ENCODE measurements at regions not wholly inside any gene's neighbourhood (a gene's known extent, or its start where the extent isn't known, plus 50 kb on each side); places are given as distances from the start of the nearest gene placed in this dataset.

DNA sequence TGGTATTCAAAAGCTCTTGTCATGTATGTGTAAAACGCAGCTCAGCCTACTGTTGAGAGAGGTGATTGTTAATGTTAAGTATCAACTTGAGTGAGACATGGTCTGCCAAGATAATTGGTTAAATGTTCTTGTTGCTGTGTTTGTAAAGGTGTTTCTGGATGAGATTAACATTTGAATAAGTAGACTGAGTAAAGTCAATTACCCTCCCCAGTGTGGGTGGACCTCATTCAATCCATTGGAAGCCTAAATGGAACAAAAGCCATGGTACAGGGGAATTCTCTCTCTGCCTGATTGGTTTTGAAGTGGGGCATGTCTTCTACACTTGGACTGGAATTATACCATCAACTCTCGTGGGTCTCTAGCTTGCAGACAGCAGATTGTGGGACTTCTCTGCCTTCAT is 63.8 kb upstream of the RERGL start:
- Histone ChIP-seq H3K27ac (ENCODE audit: low read depth, low read length) (no peak overlapping the region), H3K36me3 (ENCODE audit: insufficient read depth, low read length) (no peaks in the 10 kb centered on the region), H3K79me2 (ENCODE audit: control insufficient read depth, insufficient read depth, low read length, unreplicated experiment) (no peaks in the 10 kb centered on the region), H2AFZ (ENCODE audit: low read length, unreplicated experiment) (no peak overlapping the region), H3K4me3 (ENCODE audit: low read depth, low read length) (no peak overlapping the region), H3K27me3 (ENCODE audit: insufficient read depth, low read length) (no peaks in the 10 kb centered on the region), H3K4me1 (ENCODE audit: control insufficient read depth, insufficient read depth, low read length, unreplicated experiment) (no peaks in the 10 kb centered on the region)

DNA sequence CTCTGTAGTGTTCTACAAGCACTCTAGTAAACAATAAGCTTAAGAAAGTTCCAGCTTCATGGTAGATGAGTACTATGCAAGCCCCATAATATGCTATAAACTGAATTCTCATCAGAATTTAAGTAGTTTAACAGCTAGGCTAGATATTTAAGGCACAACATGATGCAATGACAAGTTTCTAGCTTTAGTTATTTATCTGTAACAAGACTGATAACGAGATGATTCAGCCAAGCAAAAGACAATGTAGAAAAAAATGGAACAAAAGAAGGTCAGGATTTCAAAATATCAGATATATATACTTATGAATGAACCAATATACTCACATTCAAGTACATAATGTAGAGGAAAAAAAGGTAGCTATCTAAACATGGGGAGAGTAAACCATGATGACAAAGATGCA is 61.0 kb upstream of the RERGL start:
- Histone ChIP-seq H3K79me2 (ENCODE audit: control insufficient read depth, insufficient read depth, low read length, unreplicated experiment) (no peaks in the 10 kb centered on the region), H3K27me3 (ENCODE audit: insufficient read depth, low read length) (no peaks in the 10 kb centered on the region), H3K4me1 (ENCODE audit: control insufficient read depth, insufficient read depth, low read length, unreplicated experiment) (peaks cover 5% of the 10 kb centered on the region), H3K36me3 (ENCODE audit: insufficient read depth, low read length) (no peaks in the 10 kb centered on the region), H2AFZ (ENCODE audit: low read length, unreplicated experiment) (no peak overlapping the region), H3K4me3 (ENCODE audit: low read depth, low read length) (no peak overlapping the region), H3K27ac (ENCODE audit: low read depth, low read length) (no peak overlapping the region)

DNA sequence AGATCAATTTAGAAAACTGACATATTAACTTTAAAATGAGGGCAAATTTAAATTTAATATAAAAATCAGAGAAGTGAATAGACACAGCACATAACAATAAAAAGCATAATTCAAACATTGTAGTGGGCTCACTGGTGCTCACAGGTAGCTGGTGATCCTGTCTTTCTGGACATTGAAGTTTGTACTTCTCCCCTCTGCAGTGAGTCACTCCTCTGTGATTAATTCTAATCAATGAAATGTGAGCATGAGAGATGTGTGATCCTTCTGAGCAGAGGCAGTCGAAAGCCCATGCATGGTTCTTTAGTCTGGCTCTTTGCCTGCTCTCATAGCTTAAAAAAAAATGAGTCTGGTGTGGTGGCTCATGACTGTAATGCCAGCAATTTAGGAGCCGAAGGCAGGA is 59.0 kb upstream of the RERGL start:
- H3K4me3 ChIP-seq (ENCODE audit: low read depth, low read length), result no peak overlapping the region
- no peaks in the 10 kb centered on the region for H3K36me3 ChIP-seq (ENCODE audit: insufficient read depth, low read length)
- H3K27ac ChIP-seq (ENCODE audit: low read depth, low read length), result no peak overlapping the region
- no peak overlapping the region for H2AFZ ChIP-seq (ENCODE audit: low read length, unreplicated experiment)
- H3K27me3 ChIP-seq (ENCODE audit: insufficient read depth, low read length), result no peaks in the 10 kb centered on the region
- H3K4me1 ChIP-seq (ENCODE audit: control insufficient read depth, insufficient read depth, low read length, unreplicated experiment), result peaks cover 10% of the 10 kb centered on the region
- H3K79me2 ChIP-seq (ENCODE audit: control insufficient read depth, insufficient read depth, low read length, unreplicated experiment), result no peaks in the 10 kb centered on the region

DNA sequence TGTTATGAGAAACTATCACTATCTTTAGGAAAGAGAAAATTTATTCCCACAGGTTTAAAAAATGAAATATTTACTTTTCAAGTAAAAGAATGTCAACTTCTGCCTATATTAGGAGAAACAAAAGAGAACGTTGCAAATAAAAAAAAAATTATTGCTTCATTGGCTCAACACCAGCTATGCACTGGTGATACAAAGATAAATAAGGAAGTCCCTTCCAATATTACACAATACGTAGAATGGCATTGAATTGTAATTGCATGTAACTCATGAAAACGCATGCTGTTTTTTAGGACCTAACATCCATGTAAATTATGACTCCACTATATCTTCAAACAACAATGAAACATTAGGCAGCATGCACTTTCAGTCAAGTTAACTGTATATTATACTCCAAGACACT is 56.4 kb upstream of the RERGL start:
- Histone ChIP-seq H3K79me2 (ENCODE audit: control insufficient read depth, insufficient read depth, low read length, unreplicated experiment) (no peaks in the 10 kb centered on the region), H3K36me3 (ENCODE audit: insufficient read depth, low read length) (no peaks in the 10 kb centered on the region), H2AFZ (ENCODE audit: low read length, unreplicated experiment) (peak overlapping the region; percentile 42), H3K27me3 (ENCODE audit: insufficient read depth, low read length) (no peaks in the 10 kb centered on the region), H3K4me1 (ENCODE audit: control insufficient read depth, insufficient read depth, low read length, unreplicated experiment) (peaks cover 20% of the 10 kb centered on the region), H3K27ac (ENCODE audit: low read depth, low read length) (peak overlapping the region; percentile 64), H3K4me3 (ENCODE audit: low read depth, low read length) (peak overlapping the region; percentile 29; the same call in 1 of the 2 replicates)

DNA sequence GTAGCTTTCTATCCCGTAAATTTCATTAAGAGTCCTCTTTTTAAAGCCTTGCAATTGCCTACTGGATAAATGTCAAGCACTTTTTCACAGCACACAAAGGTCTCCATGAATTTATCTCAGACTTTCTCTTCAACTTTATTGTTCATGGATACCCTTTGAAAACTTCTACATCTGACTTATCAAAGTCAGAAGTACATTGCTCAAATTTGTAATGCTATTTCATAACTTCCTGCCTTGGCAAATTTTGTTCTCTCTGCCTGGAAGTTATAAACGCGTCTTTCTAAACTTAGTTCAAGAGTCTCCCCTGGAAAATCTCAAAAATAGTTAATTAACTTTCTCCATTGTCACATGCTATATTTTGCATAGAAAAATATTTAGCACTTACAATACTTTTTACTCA is 55.9 kb upstream of the RERGL start:
- peak overlapping the region; percentile 29; the same call in 1 of the 2 replicates for H3K4me3 ChIP-seq (ENCODE audit: low read depth, low read length)
- H3K4me1 ChIP-seq (ENCODE audit: control insufficient read depth, insufficient read depth, low read length, unreplicated experiment), result peaks cover 24% of the 10 kb centered on the region
- no peaks in the 10 kb centered on the region for H3K36me3 ChIP-seq (ENCODE audit: insufficient read depth, low read length)
- H3K27me3 ChIP-seq (ENCODE audit: insufficient read depth, low read length), result no peaks in the 10 kb centered on the region
- H2AFZ ChIP-seq (ENCODE audit: low read length, unreplicated experiment), result peak overlapping the region; percentile 42
- no peaks in the 10 kb centered on the region for H3K79me2 ChIP-seq (ENCODE audit: control insufficient read depth, insufficient read depth, low read length, unreplicated experiment)
- peak overlapping the region; percentile 64 for H3K27ac ChIP-seq (ENCODE audit: low read depth, low read length)

DNA sequence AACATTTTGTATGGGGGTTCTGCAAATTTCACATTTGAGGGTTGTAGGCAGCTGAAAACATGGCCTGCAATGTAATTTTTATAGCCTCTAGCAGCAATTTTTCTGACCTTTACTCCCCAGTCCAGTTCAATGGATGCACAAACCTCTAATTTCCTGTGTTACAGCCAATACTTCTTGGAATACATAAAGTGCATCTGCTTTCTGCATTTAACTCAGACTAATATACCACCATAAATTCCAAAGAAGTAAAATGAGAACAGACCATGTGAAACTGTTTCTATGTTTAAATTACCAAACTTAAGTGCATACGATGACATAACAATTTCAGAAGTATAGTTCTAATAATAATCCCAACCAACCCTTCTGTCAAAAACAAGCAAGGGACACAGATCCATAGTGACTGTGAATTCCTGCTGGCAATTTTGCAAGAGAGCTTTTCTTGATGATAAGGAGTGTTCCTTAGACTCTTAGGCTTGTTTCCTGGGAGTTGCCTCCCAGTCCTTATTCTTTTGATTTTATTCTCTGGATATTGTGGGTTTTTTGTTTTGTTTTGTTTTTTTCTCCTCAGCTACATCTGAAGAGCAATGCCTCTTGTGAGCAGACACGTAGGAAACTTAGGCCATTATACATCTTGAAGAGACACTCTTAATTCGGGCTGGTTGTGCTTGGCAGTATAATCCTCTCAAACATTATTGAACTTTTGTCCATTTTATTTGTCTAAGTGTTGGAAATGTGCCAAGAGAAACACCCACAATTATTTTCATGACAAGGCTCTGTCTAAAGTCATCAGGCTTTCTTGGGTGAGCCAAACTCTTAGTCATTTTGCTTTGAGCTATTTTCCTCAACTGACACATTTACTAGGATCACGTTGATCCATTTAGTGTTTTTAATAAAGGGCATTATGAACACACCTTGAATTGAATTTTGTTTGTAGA is 51.3 kb upstream of the RERGL start:
- Histone ChIP-seq H3K4me1 (ENCODE audit: control insufficient read depth, insufficient read depth, low read length, unreplicated experiment) (peaks cover 33% of the 10 kb centered on the region), H2AFZ (ENCODE audit: low read length, unreplicated experiment) (peak overlapping the region; percentile 39), H3K79me2 (ENCODE audit: control insufficient read depth, insufficient read depth, low read length, unreplicated experiment) (no peaks in the 10 kb centered on the region), H3K27me3 (ENCODE audit: insufficient read depth, low read length) (no peaks in the 10 kb centered on the region), H3K36me3 (ENCODE audit: insufficient read depth, low read length) (no peaks in the 10 kb centered on the region), H3K4me3 (ENCODE audit: low read depth, low read length) (peak overlapping the region; percentile 51), H3K27ac (ENCODE audit: low read depth, low read length) (peak overlapping the region; percentile 67)

DNA sequence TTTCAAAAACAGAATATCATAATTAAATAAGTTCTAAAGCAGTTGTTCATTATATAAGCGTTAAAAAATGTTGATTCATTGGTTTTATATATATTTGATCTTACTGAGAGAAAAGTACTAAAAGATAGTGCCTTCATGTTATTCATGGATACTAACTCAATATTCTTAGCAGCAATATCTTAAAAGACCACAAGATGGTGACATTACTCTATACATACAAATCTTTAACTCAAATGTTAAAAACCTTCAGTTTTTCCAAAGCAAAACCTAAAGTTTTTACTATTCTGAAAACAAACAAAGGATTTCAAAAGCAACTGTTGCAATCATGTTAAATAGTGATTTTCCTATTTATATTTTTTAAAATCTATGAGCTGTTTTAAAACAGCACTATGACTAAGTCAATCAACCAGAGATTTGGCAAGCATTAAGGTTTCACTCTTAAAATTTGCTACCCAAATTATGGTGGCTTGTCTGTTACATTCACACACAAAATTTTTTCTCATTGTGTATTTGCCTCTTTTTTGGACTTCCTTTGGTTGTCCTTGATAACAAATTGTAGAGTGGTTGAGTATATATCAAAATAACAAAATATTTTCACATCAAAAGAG is 50.1 kb upstream of the RERGL start:
- no peaks in the 10 kb centered on the region for H3K79me2 ChIP-seq (ENCODE audit: control insufficient read depth, insufficient read depth, low read length, unreplicated experiment)
- H3K4me3 ChIP-seq (ENCODE audit: low read depth, low read length), result no peak overlapping the region
- H3K36me3 ChIP-seq (ENCODE audit: insufficient read depth, low read length), result no peaks in the 10 kb centered on the region
- no peak overlapping the region for H2AFZ ChIP-seq (ENCODE audit: low read length, unreplicated experiment)
- no peaks in the 10 kb centered on the region for H3K27me3 ChIP-seq (ENCODE audit: insufficient read depth, low read length)
- peaks cover 32% of the 10 kb centered on the region for H3K4me1 ChIP-seq (ENCODE audit: control insufficient read depth, insufficient read depth, low read length, unreplicated experiment)
- no peak overlapping the region for H3K27ac ChIP-seq (ENCODE audit: low read depth, low read length)
